MM.1S (cell line): ENCODE measurements at regions not wholly inside any gene's neighbourhood (a gene's known extent, or its start where the extent isn't known, plus 50 kb on each side); places are given as distances from the start of the nearest gene placed in this dataset.

Experiments used
- DNase-seq: peaks from one replicate; pipeline ENCODE4 v3.0.0-alpha.2; 2015
- H2AFZ ChIP-seq: fragments of 300-600 bp; sonication (generic); 2 replicates; pipeline ENCODE4 v1.6.0; 2016; ENCODE audit warnings: antibody characterized with exemption, low read length
- H3F3A ChIP-seq: fragments of 300-600 bp; sonication (generic); 2 replicates; pipeline ENCODE4 v1.6.1; 2016; ENCODE audit warnings: mild to moderate bottlenecking, antibody characterized with exemption, low read length, moderate library complexity, mixed read lengths; ENCODE audit not compliant: insufficient read depth
- H3K27ac ChIP-seq: fragments of 300-600 bp; sonication (generic); 2 replicates; pipeline ENCODE4 v1.5.1; 2016; ENCODE audit warnings: mild to moderate bottlenecking, low read length
- H3K27me3 ChIP-seq: fragments of 300-600 bp; sonication (generic); replicated peaks from 2 replicates; pipeline ENCODE4 v1.6.0; 2016; ENCODE audit warnings: low read length; ENCODE audit not compliant: insufficient read depth
- H3K36me3 ChIP-seq: fragments of 300-600 bp; sonication (generic); replicated peaks from 2 replicates; pipeline ENCODE4 v1.6.1; 2016; ENCODE audit warnings: mild to moderate bottlenecking, low read length, mixed read lengths; ENCODE audit not compliant: insufficient read depth
- H3K4me1 ChIP-seq: fragments of 300-600 bp; sonication (generic); 2 replicates; pipeline ENCODE4 v1.6.1; 2016; ENCODE audit warnings: low read length, mixed read lengths
- H3K4me2 ChIP-seq: fragments of 300-600 bp; sonication (generic); 2 replicates; pipeline ENCODE4 v1.6.0; 2016; ENCODE audit warnings: low read depth, low read length
- H3K4me3 ChIP-seq: fragments of 300-600 bp; sonication (generic); 2 replicates; pipeline ENCODE4 v1.5.1; 2016; ENCODE audit warnings: low read length, mixed read lengths
- H3K79me2 ChIP-seq: fragments of 300-600 bp; sonication (generic); 2 replicates; pipeline ENCODE4 v1.6.1; 2016; ENCODE audit warnings: mixed run types, low read length, mixed read lengths
- H3K9ac ChIP-seq: fragments of 300-600 bp; sonication (generic); 2 replicates; pipeline ENCODE4 v1.6.1; 2016; ENCODE audit warnings: low read length, mixed read lengths
- H3K9me2 ChIP-seq: fragments of 300-600 bp; sonication (generic); replicated peaks from 2 replicates; pipeline ENCODE4 v1.6.1; 2016; ENCODE audit warnings: mild to moderate bottlenecking, low read length, mixed read lengths; ENCODE audit not compliant: insufficient read depth
- H3K9me3 ChIP-seq: fragments of 300-600 bp; sonication (generic); replicated peaks from 2 replicates; pipeline ENCODE4 v1.6.1; 2016; ENCODE audit warnings: mild to moderate bottlenecking, low read length, mixed read lengths; ENCODE audit not compliant: insufficient read depth
- H4K20me1 ChIP-seq: fragments of 300-600 bp; sonication (generic); 2 replicates; pipeline ENCODE4 v1.6.1; 2016; ENCODE audit warnings: mild to moderate bottlenecking, low read length, moderate library complexity, mixed read lengths; ENCODE audit not compliant: insufficient read depth
- EZH2 ChIP-seq: fragments of 300-600 bp; sonication (generic); optimal IDR thresholded peaks from 2 replicates; pipeline ENCODE3; 2017; ENCODE audit warnings: low read depth, mild to moderate bottlenecking, antibody characterized with exemption, low read length, mixed read lengths
- EZH2phosphoT487 ChIP-seq: fragments of 300-600 bp; sonication (generic); IDR thresholded peaks from 2 replicates; pipeline ENCODE4 v1.6.1; 2018; ENCODE audit warnings: antibody characterized with exemption, low read length
- TF ChIP-seq, protein P1 (sequence below): fragments of 300-600 bp; sonication (generic); IDR thresholded peaks from 2 replicates; pipeline ENCODE4 v1.5.1; 2016; ENCODE audit warnings: antibody characterized with exemption, low read length, mixed read lengths

- no peak for DNase-seq
- H3K9ac ChIP-seq, result no peak overlapping the region
- H3K27me3 ChIP-seq, result no peaks in the 10 kb centered on the region
- H3K27ac ChIP-seq, result no peak overlapping the region
- no peak overlapping the region for H3K4me2 ChIP-seq
- no peaks in the 10 kb centered on the region for H3F3A ChIP-seq
- no peak for TF ChIP-seq EZH2
- TF ChIP-seq, protein P1, sequence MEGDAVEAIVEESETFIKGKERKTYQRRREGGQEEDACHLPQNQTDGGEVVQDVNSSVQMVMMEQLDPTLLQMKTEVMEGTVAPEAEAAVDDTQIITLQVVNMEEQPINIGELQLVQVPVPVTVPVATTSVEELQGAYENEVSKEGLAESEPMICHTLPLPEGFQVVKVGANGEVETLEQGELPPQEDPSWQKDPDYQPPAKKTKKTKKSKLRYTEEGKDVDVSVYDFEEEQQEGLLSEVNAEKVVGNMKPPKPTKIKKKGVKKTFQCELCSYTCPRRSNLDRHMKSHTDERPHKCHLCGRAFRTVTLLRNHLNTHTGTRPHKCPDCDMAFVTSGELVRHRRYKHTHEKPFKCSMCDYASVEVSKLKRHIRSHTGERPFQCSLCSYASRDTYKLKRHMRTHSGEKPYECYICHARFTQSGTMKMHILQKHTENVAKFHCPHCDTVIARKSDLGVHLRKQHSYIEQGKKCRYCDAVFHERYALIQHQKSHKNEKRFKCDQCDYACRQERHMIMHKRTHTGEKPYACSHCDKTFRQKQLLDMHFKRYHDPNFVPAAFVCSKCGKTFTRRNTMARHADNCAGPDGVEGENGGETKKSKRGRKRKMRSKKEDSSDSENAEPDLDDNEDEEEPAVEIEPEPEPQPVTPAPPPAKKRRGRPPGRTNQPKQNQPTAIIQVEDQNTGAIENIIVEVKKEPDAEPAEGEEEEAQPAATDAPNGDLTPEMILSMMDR, result no peak
- TF ChIP-seq EZH2phosphoT487, result no peak
- H3K79me2 ChIP-seq, result no peaks in the 10 kb centered on the region
- no peaks in the 10 kb centered on the region for H3K9me2 ChIP-seq
- H3K4me1 ChIP-seq, result no peaks in the 10 kb centered on the region
- H3K4me3 ChIP-seq, result no peak overlapping the region
- H2AFZ ChIP-seq, result no peak overlapping the region
- H3K36me3 ChIP-seq, result no peaks in the 10 kb centered on the region
- no peaks in the 10 kb centered on the region for H3K9me3 ChIP-seq
- H4K20me1 ChIP-seq, result no peaks in the 10 kb centered on the region
Observed at GRCh38 chr12:67920413-67920812, 68.8 kb upstream of the IFNG-AS1 start.

- Histone ChIP-seq H3K9ac (no peak overlapping the region), H3K9me2 (no peaks in the 10 kb centered on the region), H2AFZ (no peak overlapping the region), H3K27me3 (no peaks in the 10 kb centered on the region), H3K36me3 (no peaks in the 10 kb centered on the region), H3K27ac (no peak overlapping the region), H4K20me1 (no peaks in the 10 kb centered on the region), H3K4me2 (no peak overlapping the region), H3F3A (no peaks in the 10 kb centered on the region), H3K9me3 (no peaks in the 10 kb centered on the region), H3K4me1 (no peaks in the 10 kb centered on the region), H3K4me3 (no peak overlapping the region), H3K79me2 (no peaks in the 10 kb centered on the region)
- DNase-seq, result no peak
- TF ChIP-seq EZH2phosphoT487 (no peak), EZH2 (no peak)
- TF ChIP-seq, protein P1, result no peak
Observed at GRCh38 chr12:67921286-67921685, 68.0 kb upstream of the IFNG-AS1 start.

GRCh38 chr12:67922245-67922644 lies 67.0 kb upstream of the IFNG-AS1 start:
- H3K4me3 ChIP-seq, result no peak overlapping the region
- H3K27ac ChIP-seq, result no peak overlapping the region

More at GRCh38 chr12:67922245-67922644, 67.0 kb upstream of the IFNG-AS1 start:
- no peak overlapping the region for H3K9ac ChIP-seq
- no peak for TF ChIP-seq EZH2phosphoT487
- TF ChIP-seq, protein P1, result no peak
- no peak for TF ChIP-seq EZH2
- no peak overlapping the region for H2AFZ ChIP-seq
- H3K79me2 ChIP-seq, result no peaks in the 10 kb centered on the region
- H4K20me1 ChIP-seq, result no peaks in the 10 kb centered on the region
- no peaks in the 10 kb centered on the region for H3K27me3 ChIP-seq
- no peaks in the 10 kb centered on the region for H3K4me1 ChIP-seq
- no peak overlapping the region for H3K4me2 ChIP-seq
- DNase-seq, result no peak
- H3K9me2 ChIP-seq, result no peaks in the 10 kb centered on the region
- H3F3A ChIP-seq, result no peaks in the 10 kb centered on the region
- H3K36me3 ChIP-seq, result no peaks in the 10 kb centered on the region
- no peaks in the 10 kb centered on the region for H3K9me3 ChIP-seq
